ENCODE measurements at regions not wholly inside any gene's neighbourhood (a gene's known extent, or its start where the extent isn't known, plus 50 kb on each side); places are given as distances from the start of the nearest gene placed in this dataset.

- DNase-seq (ENCODE audit: low read depth): peak; percentile 68
Observed at GRCh38 chr14:32004300-32004699, 72.8 kb upstream of the ARHGAP5 start.

DNA sequence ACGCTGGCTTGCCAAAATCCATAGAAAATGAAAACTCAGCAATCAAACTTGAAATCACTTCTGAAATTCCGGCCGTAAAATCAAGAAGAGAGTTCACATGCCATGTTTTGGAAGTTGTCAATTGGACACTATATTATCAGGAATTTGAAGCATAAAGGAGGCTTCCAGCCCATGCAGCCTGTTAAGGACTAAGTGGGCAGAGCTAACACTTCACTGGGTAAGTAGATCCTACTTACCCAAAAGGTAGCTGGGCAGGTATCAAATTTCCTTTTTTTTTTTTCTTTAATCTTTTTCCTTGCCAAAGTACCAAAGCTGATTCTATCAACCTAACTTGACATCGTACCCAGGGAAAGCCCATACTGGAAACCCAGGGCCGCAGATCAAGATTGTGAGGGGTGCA lies 71.5 kb upstream of the ARHGAP5 start:
- no peak for DNase-seq (ENCODE audit: low read depth)

DNA sequence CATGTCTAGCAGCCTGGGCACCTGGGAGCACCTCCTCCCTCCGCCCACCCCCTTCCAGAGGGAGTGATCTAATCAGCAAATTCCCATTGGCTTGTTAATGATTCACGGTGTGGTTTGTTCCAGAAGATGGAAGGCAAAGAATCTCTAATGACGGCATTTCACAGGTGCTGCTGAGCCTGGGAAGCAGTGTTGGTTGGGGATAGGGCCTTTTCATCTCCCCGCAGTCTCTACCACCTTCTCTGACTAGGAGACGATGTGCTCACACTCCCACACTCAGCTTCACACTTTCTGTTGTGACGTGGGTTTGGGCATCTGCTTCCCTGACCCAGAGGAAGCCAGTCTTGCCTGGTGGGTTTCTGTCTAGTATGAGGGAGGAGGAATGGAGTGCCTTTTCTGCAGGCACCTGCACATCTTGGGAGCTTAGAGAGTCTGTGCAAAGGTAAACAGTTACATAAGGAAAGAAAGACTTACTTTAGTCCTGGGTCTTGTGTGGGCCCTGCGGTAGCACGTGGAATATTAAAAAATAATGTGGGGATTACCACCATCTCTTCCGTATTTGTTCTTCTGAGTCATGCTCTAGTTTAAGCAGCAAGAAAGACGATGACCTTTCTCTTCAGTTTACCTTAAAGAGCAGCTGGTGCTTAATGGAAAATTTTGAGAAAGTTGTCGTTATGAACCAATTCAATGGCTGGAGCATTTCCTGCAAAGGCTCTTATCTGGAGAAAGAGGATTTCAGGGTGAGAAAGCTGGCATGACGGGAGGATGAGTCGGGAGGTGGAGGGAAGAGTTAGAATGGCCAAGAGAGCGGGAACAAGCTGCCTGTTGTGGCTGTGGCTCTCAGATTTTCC lies 70.6 kb upstream of the ARHGAP5 start:
- DNase-seq (ENCODE audit: low read depth): peak; percentile 72

DNA sequence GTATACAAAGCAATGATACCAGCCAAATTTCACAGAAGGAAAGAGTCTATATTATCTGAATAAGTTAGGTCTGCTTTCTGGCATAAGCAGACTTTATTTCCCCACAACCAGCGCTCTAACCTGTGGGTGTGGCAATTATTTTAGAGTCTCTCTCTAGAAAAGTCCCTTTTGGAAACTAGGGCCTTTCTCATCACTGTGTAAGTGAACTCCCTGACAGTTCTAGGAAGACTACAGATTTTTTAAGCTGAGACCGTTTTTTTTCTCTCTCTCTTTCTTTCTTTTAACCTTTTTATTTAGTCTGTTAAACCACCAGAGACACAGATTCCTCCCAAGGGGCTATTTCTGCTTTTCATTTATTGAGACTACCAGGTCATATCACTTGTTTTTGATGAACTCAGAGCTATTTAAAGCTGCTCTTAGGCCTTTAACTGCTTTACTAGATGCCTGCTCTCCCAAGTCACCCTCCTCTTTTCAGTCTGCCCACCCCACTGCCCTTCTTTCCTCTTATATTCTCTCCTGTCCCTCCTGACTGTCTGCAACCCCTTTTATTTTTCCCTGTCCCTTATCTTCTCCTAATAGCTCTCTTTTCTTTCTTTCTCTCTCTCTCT lies 69.2 kb upstream of the ARHGAP5 start:
- DNase-seq (ENCODE audit: low read depth): no peak

- no peak for DNase-seq (ENCODE audit: low read depth)
Observed at GRCh38 chr14:32008602-32009193, 68.4 kb upstream of the ARHGAP5 start.

DNA sequence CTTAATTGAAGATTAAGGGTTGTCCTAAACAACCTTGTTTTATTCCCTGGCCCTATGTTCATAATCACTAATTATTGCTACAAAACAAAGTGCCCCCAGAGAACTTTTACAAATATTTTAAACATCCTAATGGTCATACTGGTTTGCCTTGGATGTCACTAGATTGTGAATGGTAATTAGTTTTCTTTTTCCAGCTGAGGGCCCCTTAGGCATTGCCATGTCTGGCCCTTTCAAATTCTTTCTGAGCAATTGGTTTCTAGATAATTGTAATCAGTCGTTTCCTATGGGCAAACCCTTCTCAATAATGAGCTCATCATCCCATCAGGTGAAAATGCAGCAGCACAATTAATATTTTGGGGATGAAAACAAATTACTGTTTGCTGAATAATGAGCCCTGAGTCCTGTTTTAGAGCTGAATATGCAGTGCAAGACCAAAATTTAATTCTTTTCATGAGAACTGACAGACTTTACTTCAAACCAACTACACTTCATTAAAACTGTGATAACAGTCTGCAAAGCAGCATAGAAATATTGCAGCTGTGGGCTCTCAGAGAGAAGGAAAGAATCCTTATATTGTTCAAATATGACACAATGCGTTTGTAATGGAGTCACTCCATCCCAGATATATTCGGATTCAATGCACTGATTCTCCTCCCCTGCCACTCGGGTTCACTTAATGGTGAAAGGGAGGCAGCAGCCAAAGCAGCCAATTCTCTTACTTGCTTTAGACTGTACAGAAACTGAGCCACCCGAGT lies 67.7 kb upstream of the ARHGAP5 start:
- no peak for DNase-seq (ENCODE audit: low read depth)

- DNase-seq (ENCODE audit: low read depth): no peak
Observed at GRCh38 chr14:32009976-32010581, 67.0 kb upstream of the ARHGAP5 start.

GRCh38 chr14:32010604-32011125 lies 66.4 kb upstream of the ARHGAP5 start:
- DNase-seq (ENCODE audit: low read depth): peak; percentile 83

- DNase-seq (ENCODE audit: low read depth): no peak
Observed at GRCh38 chr14:32011225-32011624, 65.9 kb upstream of the ARHGAP5 start.

- DNase-seq (ENCODE audit: low read depth): no peak
Observed at GRCh38 chr14:32012062-32012461, 65.0 kb upstream of the ARHGAP5 start.

- DNase-seq (ENCODE audit: low read depth): no peak
Observed at GRCh38 chr14:32012571-32012970, 64.5 kb upstream of the ARHGAP5 start.

DNA sequence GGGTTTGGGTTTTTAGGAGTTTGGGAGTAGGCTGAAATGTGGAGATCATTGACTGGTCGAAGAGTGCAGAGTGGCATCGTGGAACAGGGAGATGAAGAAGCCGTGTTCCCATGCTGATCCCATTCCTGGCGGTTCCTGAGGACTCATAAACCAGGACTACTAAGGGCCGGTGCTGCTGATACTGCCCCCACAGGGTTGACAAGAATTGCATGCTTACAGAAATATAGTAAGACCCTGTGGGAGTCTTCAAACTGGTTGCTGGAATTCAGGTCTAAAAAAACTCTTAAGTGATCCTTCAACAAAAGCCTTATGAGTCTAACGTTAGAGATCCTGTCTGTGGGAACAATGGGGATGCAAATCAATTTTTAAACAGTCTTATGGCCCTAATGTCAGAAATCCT lies 64.0 kb upstream of the ARHGAP5 start:
- no peak for DNase-seq (ENCODE audit: low read depth)

DNA sequence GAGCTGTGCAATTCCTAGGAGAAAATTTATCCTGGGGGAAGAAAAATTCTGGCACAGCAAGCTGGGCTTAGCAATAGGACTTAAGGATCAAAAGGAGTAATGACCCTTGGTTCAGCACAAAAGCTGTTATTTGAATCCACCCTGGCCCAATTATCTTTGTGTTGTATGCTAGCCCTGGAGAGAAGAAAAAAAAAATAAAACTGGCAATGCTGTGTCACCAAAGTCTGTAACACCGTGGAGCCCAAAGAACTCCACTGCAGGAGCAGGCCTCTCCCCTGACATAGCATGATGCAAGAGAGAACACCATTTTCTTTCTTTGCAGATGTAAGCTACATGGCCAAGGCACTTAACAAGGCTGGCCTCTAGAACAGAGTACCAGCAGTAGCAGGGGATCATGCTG lies 63.0 kb upstream of the ARHGAP5 start:
- DNase-seq (ENCODE audit: low read depth): no peak

GRCh38 chr14:32014498-32014897 lies 62.6 kb upstream of the ARHGAP5 start:
- DNase-seq (ENCODE audit: low read depth): no peak

DNA sequence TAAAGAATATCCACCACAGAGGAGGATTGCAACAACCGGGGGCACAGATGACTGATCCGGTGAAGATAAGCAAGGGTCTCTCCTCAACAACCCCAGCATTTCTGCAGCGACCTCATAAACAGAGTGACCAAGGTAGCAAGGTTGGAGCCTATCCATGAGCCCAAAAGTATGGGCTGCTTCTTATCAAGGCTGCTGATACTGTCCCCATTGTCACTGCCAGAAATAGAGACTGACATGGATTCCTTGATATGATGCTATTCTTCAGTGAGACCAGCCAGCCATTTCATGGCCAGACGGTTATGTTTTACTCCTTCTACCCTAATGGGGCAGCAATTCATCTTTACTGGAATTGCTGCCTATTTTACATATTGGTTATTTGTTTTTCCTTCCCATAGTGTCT lies 61.9 kb upstream of the ARHGAP5 start:
- no peak for DNase-seq (ENCODE audit: low read depth)

DNA sequence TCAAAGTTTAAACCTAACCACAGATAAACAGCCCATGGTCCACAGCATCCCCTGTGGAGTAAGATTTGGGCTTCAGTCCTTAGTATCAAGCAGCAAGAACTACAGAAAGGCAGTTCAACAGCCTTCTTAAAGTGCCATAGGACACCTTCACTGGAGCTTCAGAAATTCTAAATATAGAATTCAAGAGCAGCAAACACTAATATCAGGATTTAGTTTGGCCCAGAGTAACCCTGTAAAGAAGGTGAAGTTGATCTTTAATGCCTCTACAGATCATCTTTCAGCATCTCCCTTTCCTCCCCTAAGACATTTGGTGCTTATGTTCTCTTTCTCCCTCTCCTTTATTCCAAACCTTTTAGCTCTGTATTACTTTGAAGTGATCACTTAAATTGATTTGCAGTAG lies 59.5 kb upstream of the ARHGAP5 start:
- no peak for DNase-seq (ENCODE audit: low read depth)

GRCh38 chr14:32018391-32019092 lies 58.6 kb upstream of the ARHGAP5 start:
- DNase-seq (ENCODE audit: low read depth): no peak

- no peak for DNase-seq (ENCODE audit: low read depth)
Observed at GRCh38 chr14:32019276-32019675, 57.8 kb upstream of the ARHGAP5 start.

DNA sequence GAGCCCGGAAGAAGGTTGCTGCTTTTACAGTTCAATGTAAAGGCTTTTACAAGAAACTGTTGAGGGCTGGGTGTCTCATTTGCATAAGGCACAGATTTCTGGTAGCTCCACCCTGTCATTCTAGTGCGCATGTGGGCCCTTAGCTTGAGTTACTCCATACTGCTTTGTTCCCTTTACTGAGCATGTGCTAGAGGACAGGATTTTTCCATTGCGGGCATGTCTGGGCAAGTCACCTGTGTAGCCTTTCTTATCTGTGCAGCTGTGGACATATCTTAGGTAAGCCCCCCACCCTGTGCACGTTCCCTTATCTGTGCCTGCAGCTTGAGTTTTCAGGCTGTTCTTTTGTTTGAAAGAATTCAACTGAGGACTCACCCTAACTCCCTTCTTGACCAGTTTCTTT lies 56.2 kb upstream of the ARHGAP5 start:
- no peak for DNase-seq (ENCODE audit: low read depth)

GRCh38 chr14:32021341-32021740 lies 55.8 kb upstream of the ARHGAP5 start:
- DNase-seq (ENCODE audit: low read depth): no peak

- no peak for DNase-seq (ENCODE audit: low read depth)
Observed at GRCh38 chr14:32022525-32022924, 54.6 kb upstream of the ARHGAP5 start.
